IPS DF 19.7 (cell line): ENCODE measurements at regions not wholly inside any gene's neighbourhood (a gene's known extent, or its start where the extent isn't known, plus 50 kb on each side); places are given as distances from the start of the nearest gene placed in this dataset.
"Not testable (repeated sequence)": the region's sequence is repeated elsewhere in the genome, so short reads cannot be mapped to it uniquely, and the experiment has no call there.

Source experiments
- DNase-seq: peaks from one replicate; pipeline ENCODE4 v3.0.0-alpha.2; 2013; ENCODE audit warnings: low read depth, low spot score

DNA sequence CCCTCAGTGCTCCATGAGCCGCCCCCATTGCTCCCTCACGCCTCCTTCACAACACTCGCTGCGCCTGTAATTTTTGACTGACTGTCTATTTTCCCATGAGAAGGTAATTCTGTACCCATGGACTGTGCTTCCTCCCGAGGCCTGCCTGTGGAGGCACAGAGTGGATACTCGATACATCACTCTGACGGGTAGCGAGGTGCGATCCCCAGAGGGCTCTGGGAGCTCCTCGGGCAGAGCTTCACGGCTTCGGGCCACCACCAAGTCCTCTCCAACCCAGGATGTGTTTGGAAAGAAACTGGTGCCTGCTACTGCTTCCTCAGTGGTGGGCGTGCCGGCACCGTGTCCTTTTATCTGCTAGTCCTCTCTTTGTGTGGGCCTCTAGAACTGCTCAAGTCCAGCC, 108.6 kb upstream of the DLG1 start:
- DNase-seq, result no peak

GRCh38 chr3:197406266-197406665, 107.9 kb upstream of the DLG1 start:
- no peak for DNase-seq

DNA sequence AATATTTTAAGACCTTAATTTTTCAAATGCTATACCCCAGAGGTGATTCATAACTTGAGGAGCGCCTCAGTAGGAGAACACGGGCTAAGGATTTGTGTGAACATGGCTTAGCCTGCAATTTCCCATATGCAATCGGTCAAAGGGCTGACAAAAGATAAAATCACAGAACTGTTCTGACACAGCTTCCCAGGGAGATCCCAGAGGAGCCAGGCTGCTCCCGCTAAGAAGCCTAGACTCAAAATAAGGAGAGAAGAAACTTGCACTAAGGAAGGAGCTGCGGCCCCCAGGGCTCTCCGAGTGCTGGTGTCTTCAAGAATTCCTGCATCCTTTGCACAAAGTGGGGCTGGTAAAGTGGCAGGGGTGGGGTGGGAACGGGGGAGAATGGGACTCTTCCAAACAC, 106.3 kb upstream of the DLG1 start:
- DNase-seq, result no peak

- DNase-seq, result no peak
Measured at GRCh38 chr3:197404030-197404429, 105.6 kb upstream of the DLG1 start.

GRCh38 chr3:197402401-197402800, 104.0 kb upstream of the DLG1 start:
- not testable (repeated sequence) for DNase-seq

GRCh38 chr3:197399486-197399885, 101.1 kb upstream of the DLG1 start:
- DNase-seq, result no peak

GRCh38 chr3:197398286-197398878, 100.0 kb upstream of the DLG1 start:
- no peak for DNase-seq

DNA sequence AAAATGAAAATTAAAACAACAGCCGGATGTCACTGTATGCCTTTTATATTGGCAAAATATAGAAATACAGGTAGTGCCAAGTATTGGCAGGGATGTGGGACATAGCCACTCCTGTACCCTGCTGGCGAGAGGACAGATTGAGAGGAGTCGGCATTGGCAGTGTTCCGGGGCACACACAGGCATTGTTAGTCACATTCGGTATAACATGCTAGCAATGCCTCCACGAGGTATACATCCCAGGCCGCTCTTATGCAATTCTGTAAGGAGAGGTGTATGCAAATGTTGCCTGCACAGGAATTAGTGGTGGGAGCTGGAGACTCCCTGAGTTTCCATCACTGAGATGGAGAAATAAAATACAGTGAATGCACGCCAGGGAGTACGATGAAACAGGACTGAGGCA, 99.4 kb upstream of the DLG1 start:
- no peak for DNase-seq

- no peak for DNase-seq
Measured at GRCh38 chr3:197394464-197395321, 96.3 kb upstream of the DLG1 start.

DNA sequence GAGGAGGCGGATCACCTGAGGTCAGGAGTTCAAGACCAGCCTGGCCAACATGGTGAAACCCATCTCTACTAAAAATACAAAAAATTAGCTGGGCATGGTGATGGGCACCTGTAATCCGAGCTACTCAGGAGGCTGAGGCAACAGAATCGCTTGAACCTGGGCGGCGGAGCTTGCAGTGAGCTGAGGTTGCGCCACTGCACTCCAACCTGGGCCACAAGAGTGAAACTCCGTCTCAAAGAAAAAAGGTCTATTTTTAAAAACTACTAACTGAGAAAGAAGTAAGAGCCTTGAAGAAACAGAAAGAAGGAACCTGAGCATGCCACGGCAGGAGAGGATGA, 95.7 kb upstream of the DLG1 start:
- DNase-seq, result not testable (repeated sequence)

GRCh38 chr3:197393711-197394110, 95.3 kb upstream of the DLG1 start:
- no peak for DNase-seq

- DNase-seq, result no peak
Measured at GRCh38 chr3:197392961-197393360, 94.5 kb upstream of the DLG1 start.

DNA sequence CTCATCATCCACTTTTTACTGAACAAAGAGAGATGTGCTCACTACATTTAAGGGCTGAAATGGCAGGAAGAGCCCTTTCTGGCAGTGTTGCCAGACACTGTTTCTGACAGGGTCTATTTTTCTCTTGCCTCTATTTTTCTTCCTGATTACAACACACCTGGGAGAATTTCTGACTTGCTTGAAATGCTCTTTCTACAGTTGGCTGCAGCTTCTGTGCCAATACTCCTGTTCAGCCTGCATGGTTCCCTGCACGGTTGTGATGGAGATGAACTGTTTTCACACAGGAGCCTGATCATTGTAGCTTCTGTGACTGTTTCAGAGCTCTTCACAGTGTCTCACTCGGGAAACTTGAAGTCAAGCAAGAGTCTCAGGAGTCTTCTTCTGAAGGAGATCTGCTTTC, 83.0 kb upstream of the DLG1 start:
- DNase-seq, result no peak

GRCh38 chr3:197380786-197381185, 82.4 kb upstream of the DLG1 start:
- no peak for DNase-seq

GRCh38 chr3:197378985-197379718, 80.7 kb upstream of the DLG1 start:
- no peak for DNase-seq

GRCh38 chr3:197376735-197377555, 78.5 kb upstream of the DLG1 start:
- no peak for DNase-seq

- DNase-seq, result no peak
Measured at GRCh38 chr3:197376020-197376419, 77.6 kb upstream of the DLG1 start.

DNA sequence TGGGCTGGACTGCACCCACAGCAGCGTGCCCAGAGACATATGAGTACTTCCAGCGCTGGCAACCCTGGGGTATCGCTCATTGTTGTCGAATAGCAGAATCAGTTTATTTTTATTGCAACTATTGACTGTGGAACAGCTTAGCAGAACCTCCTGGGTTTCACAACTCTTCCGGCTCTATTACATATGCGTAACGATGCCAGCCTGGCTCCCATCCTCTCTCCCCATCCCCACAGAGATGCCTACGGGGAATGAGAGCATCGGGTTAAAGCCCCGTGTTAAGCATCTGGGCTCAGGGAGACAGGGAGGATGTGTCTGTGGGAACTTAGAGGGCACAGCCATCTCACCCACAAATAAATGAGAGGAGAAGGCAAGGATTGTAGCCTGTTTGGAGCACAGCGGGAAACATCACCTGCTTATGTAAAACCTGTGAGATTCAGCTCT, 76.6 kb upstream of the DLG1 start:
- DNase-seq, result no peak

GRCh38 chr3:197373096-197373495, 74.7 kb upstream of the DLG1 start:
- no peak for DNase-seq

DNA sequence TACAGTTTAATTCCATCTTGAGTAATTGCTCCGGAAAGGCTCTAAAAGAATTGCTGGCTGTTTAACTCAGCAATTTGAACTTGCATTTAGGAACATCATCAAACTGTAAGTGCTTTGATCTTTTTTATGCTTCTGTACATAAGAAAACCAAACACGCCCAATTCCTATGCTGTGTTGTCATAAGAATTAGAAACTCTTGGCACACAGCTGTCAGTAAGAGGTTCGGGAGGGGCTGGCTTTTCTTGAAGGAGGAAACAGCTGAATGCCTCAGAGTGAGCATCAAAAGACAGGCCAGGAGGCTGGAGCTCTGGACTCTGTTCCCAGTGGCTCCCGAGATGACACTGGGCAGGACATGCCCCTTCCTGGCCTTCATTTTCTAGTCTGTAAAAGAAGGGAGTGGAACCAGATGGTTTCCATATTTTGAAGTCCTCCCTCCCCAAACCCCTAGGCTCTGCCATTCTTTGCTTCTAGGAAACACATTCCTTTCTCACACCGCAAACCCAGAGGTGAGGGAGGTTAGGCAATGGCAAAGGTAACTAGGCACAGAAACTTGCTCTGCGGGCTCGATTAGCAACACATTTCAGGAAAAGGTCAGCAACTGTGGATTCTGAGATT, 73.7 kb upstream of the DLG1 start:
- no peak for DNase-seq

- no peak for DNase-seq
Measured at GRCh38 chr3:197371591-197372046, 73.2 kb upstream of the DLG1 start.
